ENCODE measurements at regions not wholly inside any gene's neighbourhood (a gene's known extent, or its start where the extent isn't known, plus 50 kb on each side); places are given as distances from the start of the nearest gene placed in this dataset.

- H3K36me3 ChIP-seq, result no peaks in the 10 kb centered on the region
- H3K27ac ChIP-seq, result no peak overlapping the region
- intact Hi-C loops (cut with DNase I), result no loop called here
- H3K4me1 ChIP-seq (ENCODE audit: insufficient read depth), result peaks cover 1% of the 10 kb centered on the region
- H3K27me3 ChIP-seq, result no peaks in the 10 kb centered on the region
- TF ChIP-seq CTCF (IDR thresholded peaks at IDR 0.05) (no peak), POLR2A (IDR thresholded peaks at IDR 0.05) (no peak), EP300 (IDR thresholded peaks at IDR 0.05) (no peak)
- H3K9me3 ChIP-seq, result no peaks in the 10 kb centered on the region
- DNase-seq, result no peak
- WGBS, 3 donors, result 18 to 22% (median 21%) methylated on average over 7 of the region's 7 CpGs
- no peak overlapping the region for H3K4me3 ChIP-seq
Observed at GRCh38 chr20:6575912-6576401, 191.5 kb upstream of the BMP2 start.

- DNase-seq, result no peak
- no peak for TF ChIP-seq POLR2A (IDR thresholded peaks at IDR 0.05)
- no peak for TF ChIP-seq EP300 (IDR thresholded peaks at IDR 0.05)
- TF ChIP-seq CTCF (IDR thresholded peaks at IDR 0.05), result no peak
- Histone ChIP-seq H3K9me3 (no peaks in the 10 kb centered on the region), H3K36me3 (no peaks in the 10 kb centered on the region), H3K4me1 (ENCODE audit: insufficient read depth) (no peaks in the 10 kb centered on the region), H3K27ac (no peak overlapping the region), H3K4me3 (no peak overlapping the region), H3K27me3 (no peaks in the 10 kb centered on the region)
- 63 to 81% (median 79%) methylated on average over 3 of the region's 3 CpGs for WGBS, 3 donors
- intact Hi-C loops (cut with DNase I), result no loop called here
Observed at GRCh38 chr20:6566821-6567220, 200.7 kb upstream of the BMP2 start.

DNA sequence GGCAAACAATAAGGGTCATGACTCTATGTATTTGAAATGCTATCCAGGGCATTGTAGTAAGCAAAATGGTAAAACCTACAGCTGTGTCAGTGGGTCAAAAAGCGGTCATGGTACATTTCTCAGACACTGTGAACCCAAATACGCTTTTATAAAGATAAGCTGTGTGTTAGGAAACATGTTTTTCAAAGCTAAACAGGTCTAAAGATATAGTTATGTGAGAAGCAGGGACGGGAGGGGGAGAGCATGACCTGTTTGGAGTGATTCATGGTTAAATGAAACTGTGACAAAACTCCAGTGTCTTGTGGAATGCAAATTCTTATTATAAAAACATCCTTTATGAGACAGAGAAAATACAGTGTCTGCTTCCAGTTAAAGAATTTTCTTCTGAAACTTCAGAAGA, 205.4 kb upstream of the BMP2 start:
- no peaks in the 10 kb centered on the region for H3K27me3 ChIP-seq

DNA sequence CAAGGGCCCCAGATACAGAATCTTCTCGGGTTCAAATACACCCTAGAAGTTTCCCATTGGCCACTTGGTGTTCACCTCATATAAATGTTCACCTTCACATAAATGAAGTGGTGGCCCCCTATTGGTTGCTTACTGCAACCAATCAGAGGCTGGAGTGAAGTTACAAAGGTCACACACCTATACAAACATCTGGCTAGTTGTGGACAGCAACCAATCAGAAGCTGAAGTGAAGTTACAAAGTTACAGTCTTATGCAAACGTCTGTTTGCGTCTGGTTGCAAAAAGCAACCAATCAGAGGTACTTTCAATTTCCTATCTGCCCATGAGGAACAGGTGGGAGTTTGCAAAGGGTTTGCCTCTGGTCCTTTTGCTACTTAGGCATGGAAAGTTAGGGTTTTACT, 206.5 kb upstream of the BMP2 start:
- Histone ChIP-seq H3K4me3 (no peak overlapping the region), H3K27ac (no peak overlapping the region), H3K9me3 (no peaks in the 10 kb centered on the region), H3K27me3 (no peaks in the 10 kb centered on the region), H3K4me1 (ENCODE audit: insufficient read depth) (no peaks in the 10 kb centered on the region), H3K36me3 (no peaks in the 10 kb centered on the region)
- 52 to 65% (median 53%) methylated on average over 3 of the region's 3 CpGs for WGBS, 3 donors
- intact Hi-C loops (cut with DNase I), result no loop called here
- no peak for TF ChIP-seq EP300 (IDR thresholded peaks at IDR 0.05)
- TF ChIP-seq CTCF (IDR thresholded peaks at IDR 0.05), result no peak
- no peak for TF ChIP-seq POLR2A (IDR thresholded peaks at IDR 0.05)
- DNase-seq, result no peak

More for the DNA sequence above, 205.4 kb upstream of the BMP2 start:
- no peak overlapping the region for H3K4me3 ChIP-seq
- TF ChIP-seq POLR2A (IDR thresholded peaks at IDR 0.05) (no peak), CTCF (IDR thresholded peaks at IDR 0.05) (no peak), EP300 (IDR thresholded peaks at IDR 0.05) (no peak)
- H3K36me3 ChIP-seq, result no peaks in the 10 kb centered on the region
- no peaks in the 10 kb centered on the region for H3K9me3 ChIP-seq
- no peak for DNase-seq
- no peak overlapping the region for H3K27ac ChIP-seq
- no peaks in the 10 kb centered on the region for H3K4me1 ChIP-seq (ENCODE audit: insufficient read depth)
- WGBS, 3 donors, result 9 to 24% (median 11%) methylated on average over 3 of the region's 3 CpGs
- intact Hi-C loops (cut with DNase I), result no loop called here

Measured in ovary (tissue), 7 donors.